ENCODE measurements at regions not wholly inside any gene's neighbourhood (a gene's known extent, or its start where the extent isn't known, plus 50 kb on each side); places are given as distances from the start of the nearest gene placed in this dataset.
A peak's percentile ranks its signal among the peaks of the same experiment; 100 is the strongest.

DNA sequence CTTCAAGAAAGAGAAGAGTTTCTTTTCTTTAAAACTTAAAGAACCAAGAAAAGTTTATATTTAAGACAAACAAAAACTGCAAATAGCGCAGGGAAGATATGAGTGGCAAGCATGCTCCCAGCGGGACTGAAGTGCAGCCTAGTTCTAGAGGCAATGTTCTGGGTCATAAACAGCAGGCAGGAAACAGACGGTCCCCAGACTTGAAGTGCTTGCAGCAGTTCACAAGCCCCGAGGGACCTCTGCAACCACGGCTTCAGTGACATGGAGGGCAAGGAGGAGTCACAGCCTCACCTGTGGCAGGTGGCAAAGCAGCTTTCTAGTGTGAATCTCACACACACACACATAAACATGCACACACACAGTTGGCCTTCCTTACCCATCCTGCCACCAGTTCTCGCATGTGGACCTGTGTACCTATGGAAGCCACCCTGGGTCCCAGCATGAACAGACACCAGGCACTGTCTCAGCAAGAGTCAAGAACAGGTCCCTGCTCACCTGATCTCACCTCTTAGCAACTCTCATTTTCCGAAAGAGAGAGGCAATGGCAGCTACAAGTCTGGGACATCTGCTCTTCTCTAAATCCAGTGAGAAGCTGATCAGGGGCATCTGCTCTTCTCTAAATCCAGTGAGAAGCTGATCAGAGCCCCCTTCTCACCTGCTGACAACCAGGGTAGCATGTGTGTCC lies 162.0 kb downstream of the EFNB2 start:
- no peak overlapping the region for H2AFZ ChIP-seq (ENCODE audit: low read length)
- no peaks in the 10 kb centered on the region for H3K79me2 ChIP-seq (ENCODE audit: control insufficient read depth, insufficient read depth, low read length)
- TF ChIP-seq, protein P1, sequence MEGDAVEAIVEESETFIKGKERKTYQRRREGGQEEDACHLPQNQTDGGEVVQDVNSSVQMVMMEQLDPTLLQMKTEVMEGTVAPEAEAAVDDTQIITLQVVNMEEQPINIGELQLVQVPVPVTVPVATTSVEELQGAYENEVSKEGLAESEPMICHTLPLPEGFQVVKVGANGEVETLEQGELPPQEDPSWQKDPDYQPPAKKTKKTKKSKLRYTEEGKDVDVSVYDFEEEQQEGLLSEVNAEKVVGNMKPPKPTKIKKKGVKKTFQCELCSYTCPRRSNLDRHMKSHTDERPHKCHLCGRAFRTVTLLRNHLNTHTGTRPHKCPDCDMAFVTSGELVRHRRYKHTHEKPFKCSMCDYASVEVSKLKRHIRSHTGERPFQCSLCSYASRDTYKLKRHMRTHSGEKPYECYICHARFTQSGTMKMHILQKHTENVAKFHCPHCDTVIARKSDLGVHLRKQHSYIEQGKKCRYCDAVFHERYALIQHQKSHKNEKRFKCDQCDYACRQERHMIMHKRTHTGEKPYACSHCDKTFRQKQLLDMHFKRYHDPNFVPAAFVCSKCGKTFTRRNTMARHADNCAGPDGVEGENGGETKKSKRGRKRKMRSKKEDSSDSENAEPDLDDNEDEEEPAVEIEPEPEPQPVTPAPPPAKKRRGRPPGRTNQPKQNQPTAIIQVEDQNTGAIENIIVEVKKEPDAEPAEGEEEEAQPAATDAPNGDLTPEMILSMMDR (conservative IDR thresholded peaks at IDR 0.05 in 1 of 2, IDR thresholded peaks at IDR 0.05 in 1 of 2; ENCODE audit: low read depth in 1 of 2, low read length in 2 of 2), result no peak
- no peak for TF ChIP-seq EZH2 (IDR thresholded peaks at IDR 0.05; ENCODE audit: low read length, missing control alignments)
- no peaks in the 10 kb centered on the region for H3K27me3 ChIP-seq (ENCODE audit: control insufficient read depth, insufficient read depth, low read length)
- H3K36me3 ChIP-seq (ENCODE audit: control insufficient read depth, insufficient read depth, low read length), result no peaks in the 10 kb centered on the region
- peak overlapping the region; percentile 8 for H3K4me2 ChIP-seq (ENCODE audit: extremely low read depth, insufficient read depth, low read length)
- H3K9ac ChIP-seq (ENCODE audit: insufficient read depth, low read length), result no peak overlapping the region
- no peaks in the 10 kb centered on the region for H3K9me3 ChIP-seq (ENCODE audit: control insufficient read depth, insufficient read depth, low read depth, low read length)
- no peaks in the 10 kb centered on the region for H4K20me1 ChIP-seq (ENCODE audit: control insufficient read depth, extremely low read depth, insufficient read depth, low read length)
- H3K4me1 ChIP-seq (ENCODE audit: control insufficient read depth, extremely low read depth, insufficient read depth, low read length), result peaks cover 8% of the 10 kb centered on the region
- peak; percentile 20 to 24 for DNase-seq (ENCODE audit: low read depth in 2 of 2)
- no peak overlapping the region for H3K27ac ChIP-seq (ENCODE audit: insufficient read depth, low read length)
- no peak overlapping the region for H3K4me3 ChIP-seq (replicated peaks in 1 of 4; ENCODE audit: control extremely low read depth in 1 of 4, insufficient read depth in 1 of 4, low read depth in 3 of 4, low read length in 4 of 4)

DNA sequence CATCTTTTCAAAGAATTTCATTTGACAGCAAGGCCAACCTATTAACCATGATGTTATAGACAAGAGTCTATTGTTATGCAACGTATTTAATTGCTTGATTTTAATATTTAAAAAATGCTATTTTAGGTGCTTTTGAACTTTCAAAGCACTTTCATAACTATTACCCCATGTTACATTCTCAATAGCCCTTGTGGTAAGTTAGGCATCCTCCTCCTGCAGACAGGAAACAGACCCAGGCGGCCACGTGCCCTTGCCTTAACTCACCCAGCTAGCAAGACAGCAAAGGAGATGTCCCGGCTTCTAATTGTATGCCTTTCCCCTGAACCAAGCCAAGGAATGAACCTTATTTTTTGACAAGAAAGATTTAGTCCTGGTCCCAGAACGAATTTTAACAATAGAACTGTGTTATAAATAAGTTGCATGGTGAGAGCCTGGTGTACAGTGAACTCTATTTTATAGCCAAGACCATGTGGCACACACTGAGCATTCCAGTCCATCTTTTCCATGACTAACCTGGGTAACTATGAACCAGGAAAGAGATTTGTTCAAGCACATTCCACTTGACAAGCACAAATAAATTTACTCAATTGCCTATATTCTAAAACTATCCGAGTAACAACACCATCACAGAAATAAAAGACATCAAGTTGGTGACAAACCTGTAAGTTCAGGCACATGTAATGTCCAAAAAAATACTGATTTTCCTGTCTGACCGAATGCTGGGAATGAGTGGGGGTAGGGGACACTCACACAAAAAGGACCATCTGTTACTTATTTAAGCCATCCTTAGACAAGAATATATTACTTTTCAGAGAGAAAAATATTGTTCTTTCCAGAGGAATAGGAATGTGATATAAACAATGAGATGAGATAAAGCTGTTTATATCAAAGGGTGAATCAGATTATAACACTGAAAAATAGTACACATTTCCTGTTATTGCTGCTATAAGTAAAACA lies 163.0 kb downstream of the EFNB2 start:
- Histone ChIP-seq H2AFZ (ENCODE audit: low read length) (no peak overlapping the region), H3K79me2 (ENCODE audit: control insufficient read depth, insufficient read depth, low read length) (no peaks in the 10 kb centered on the region), H3K4me2 (ENCODE audit: extremely low read depth, insufficient read depth, low read length) (no peak overlapping the region), H3K9ac (ENCODE audit: insufficient read depth, low read length) (no peak overlapping the region), H3K4me1 (ENCODE audit: control insufficient read depth, extremely low read depth, insufficient read depth, low read length) (peaks cover 8% of the 10 kb centered on the region), H3K27ac (ENCODE audit: insufficient read depth, low read length) (no peak overlapping the region), H3K27me3 (ENCODE audit: control insufficient read depth, insufficient read depth, low read length) (no peaks in the 10 kb centered on the region), H3K4me3 (replicated peaks in 1 of 4; ENCODE audit: control extremely low read depth in 1 of 4, insufficient read depth in 1 of 4, low read depth in 3 of 4, low read length in 4 of 4) (no peak overlapping the region), H3K9me3 (ENCODE audit: control insufficient read depth, insufficient read depth, low read depth, low read length) (no peaks in the 10 kb centered on the region), H4K20me1 (ENCODE audit: control insufficient read depth, extremely low read depth, insufficient read depth, low read length) (no peaks in the 10 kb centered on the region), H3K36me3 (ENCODE audit: control insufficient read depth, insufficient read depth, low read length) (no peaks in the 10 kb centered on the region)
- TF ChIP-seq EZH2 (IDR thresholded peaks at IDR 0.05; ENCODE audit: low read length, missing control alignments), result no peak
- TF ChIP-seq, protein P1 (conservative IDR thresholded peaks at IDR 0.05 in 1 of 2, IDR thresholded peaks at IDR 0.05 in 1 of 2; ENCODE audit: low read depth in 1 of 2, low read length in 2 of 2), result no peak
- peak; percentile 30 to 89 for DNase-seq (ENCODE audit: low read depth in 2 of 2)

DNA sequence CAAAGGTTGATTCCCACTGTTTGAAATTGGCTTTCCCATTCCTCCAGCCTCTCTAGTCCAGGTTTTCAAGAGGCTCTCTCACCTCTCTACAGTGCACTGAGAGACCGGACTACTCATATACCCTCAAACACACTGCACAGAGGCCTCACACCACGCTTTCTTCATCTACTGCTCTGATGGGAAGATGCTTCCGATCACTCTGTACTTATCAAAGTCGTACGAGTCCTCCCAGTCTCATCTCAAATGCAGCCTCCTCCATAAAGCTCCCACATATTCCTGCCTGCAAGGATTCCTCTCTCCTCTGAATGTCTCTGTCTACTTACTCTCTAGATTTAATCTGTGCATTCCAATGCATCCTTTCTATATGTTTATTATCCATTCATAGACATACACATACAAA lies 164.4 kb downstream of the EFNB2 start:
- Histone ChIP-seq H3K4me1 (ENCODE audit: control insufficient read depth, extremely low read depth, insufficient read depth, low read length) (peaks cover 8% of the 10 kb centered on the region), H3K9ac (ENCODE audit: insufficient read depth, low read length) (no peak overlapping the region), H3K9me3 (ENCODE audit: control insufficient read depth, insufficient read depth, low read depth, low read length) (no peaks in the 10 kb centered on the region), H3K27me3 (ENCODE audit: control insufficient read depth, insufficient read depth, low read length) (no peaks in the 10 kb centered on the region), H3K36me3 (ENCODE audit: control insufficient read depth, insufficient read depth, low read length) (no peaks in the 10 kb centered on the region), H4K20me1 (ENCODE audit: control insufficient read depth, extremely low read depth, insufficient read depth, low read length) (no peaks in the 10 kb centered on the region), H3K4me2 (ENCODE audit: extremely low read depth, insufficient read depth, low read length) (no peak overlapping the region), H3K27ac (ENCODE audit: insufficient read depth, low read length) (no peak overlapping the region), H2AFZ (ENCODE audit: low read length) (no peak overlapping the region), H3K4me3 (replicated peaks in 1 of 4; ENCODE audit: control extremely low read depth in 1 of 4, insufficient read depth in 1 of 4, low read depth in 3 of 4, low read length in 4 of 4) (no peak overlapping the region), H3K79me2 (ENCODE audit: control insufficient read depth, insufficient read depth, low read length) (no peaks in the 10 kb centered on the region)
- DNase-seq (ENCODE audit: low read depth in 2 of 2), result no peak
- TF ChIP-seq, protein P1 (conservative IDR thresholded peaks at IDR 0.05 in 1 of 2, IDR thresholded peaks at IDR 0.05 in 1 of 2; ENCODE audit: low read depth in 1 of 2, low read length in 2 of 2), result no peak
- TF ChIP-seq EZH2 (IDR thresholded peaks at IDR 0.05; ENCODE audit: low read length, missing control alignments), result no peak
